ENCODE measurements at regions not wholly inside any gene's neighbourhood (a gene's known extent, or its start where the extent isn't known, plus 50 kb on each side); places are given as distances from the start of the nearest gene placed in this dataset.

DNA sequence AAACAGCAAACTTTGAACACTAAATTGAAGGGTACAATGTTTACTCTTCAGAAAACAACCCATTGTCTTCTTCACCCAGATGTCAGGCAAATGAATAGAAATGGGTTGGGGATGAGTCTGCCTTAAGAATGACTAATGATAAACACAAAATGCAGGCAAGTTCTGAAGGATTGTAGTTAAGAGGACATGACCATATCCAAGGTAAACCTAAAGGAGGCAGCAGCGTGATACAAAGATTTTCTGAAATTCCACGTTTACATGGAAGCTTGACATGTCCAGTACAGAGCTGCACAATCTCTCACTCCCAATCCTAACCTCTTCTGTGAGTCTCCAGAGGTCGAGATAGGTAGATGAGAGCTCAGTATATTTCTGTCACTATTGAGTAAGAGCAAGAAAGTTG lies 1263.2 kb upstream of the CDH6 start:
- no peak for DNase-seq (ENCODE audit: low spot score)
- Mint-ChIP-seq H3K4me3 (no peak overlapping the region), H3K27me3 (ENCODE audit: insufficient read depth, low read depth) (peaks cover 2% of the 10 kb centered on the region), H3K36me3 (no peaks in the 10 kb centered on the region), H3K4me1 (no peaks in the 10 kb centered on the region), H3K27ac (no peak overlapping the region), H3K9me3 (no peaks in the 10 kb centered on the region)
- Histone ChIP-seq H3K27ac (no peak overlapping the region), H3K4me2 (no peak overlapping the region), H4K20me1 (ENCODE audit: low read depth) (no peaks in the 10 kb centered on the region), H3K79me2 (ENCODE audit: low read depth) (no peaks in the 10 kb centered on the region), H3K9me3 (ENCODE audit: low read depth) (no peaks in the 10 kb centered on the region), H2AFZ (replicated peaks) (no peak overlapping the region), H3K9ac (no peak overlapping the region), H3K4me3 (no peak overlapping the region), H3F3A (ENCODE audit: low read depth) (no peaks in the 10 kb centered on the region), H3K27me3 (no peaks in the 10 kb centered on the region), H3K36me3 (no peaks in the 10 kb centered on the region), H3K4me1 (no peaks in the 10 kb centered on the region)
- TF ChIP-seq, protein P1, sequence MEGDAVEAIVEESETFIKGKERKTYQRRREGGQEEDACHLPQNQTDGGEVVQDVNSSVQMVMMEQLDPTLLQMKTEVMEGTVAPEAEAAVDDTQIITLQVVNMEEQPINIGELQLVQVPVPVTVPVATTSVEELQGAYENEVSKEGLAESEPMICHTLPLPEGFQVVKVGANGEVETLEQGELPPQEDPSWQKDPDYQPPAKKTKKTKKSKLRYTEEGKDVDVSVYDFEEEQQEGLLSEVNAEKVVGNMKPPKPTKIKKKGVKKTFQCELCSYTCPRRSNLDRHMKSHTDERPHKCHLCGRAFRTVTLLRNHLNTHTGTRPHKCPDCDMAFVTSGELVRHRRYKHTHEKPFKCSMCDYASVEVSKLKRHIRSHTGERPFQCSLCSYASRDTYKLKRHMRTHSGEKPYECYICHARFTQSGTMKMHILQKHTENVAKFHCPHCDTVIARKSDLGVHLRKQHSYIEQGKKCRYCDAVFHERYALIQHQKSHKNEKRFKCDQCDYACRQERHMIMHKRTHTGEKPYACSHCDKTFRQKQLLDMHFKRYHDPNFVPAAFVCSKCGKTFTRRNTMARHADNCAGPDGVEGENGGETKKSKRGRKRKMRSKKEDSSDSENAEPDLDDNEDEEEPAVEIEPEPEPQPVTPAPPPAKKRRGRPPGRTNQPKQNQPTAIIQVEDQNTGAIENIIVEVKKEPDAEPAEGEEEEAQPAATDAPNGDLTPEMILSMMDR (IDR thresholded peaks at IDR 0.05) = no peak
- TF ChIP-seq EZH2phosphoT487 (IDR thresholded peaks at IDR 0.05) (no peak), EZH2 (IDR thresholded peaks at IDR 0.05) (no peak)

DNA sequence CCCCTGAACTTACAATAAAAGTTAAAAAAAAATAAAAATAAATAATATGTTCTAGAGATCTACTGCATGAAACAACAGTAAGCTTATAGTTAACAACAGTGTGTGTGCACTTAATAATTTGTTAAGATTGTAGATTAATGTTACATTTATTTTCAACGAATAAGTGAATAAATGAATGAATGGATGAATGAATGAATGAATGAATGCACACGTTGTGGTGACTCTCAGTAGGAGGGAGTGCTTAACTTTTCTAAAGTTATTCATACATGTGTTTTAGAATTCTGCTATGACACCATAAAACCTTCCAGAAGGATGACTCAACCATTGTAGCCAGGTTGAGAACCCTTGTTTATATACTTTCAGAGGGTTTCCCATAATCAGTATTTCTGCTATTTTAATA lies 1269.4 kb upstream of the CDH6 start:
- no peaks in the 10 kb centered on the region for H3K4me1 Mint-ChIP-seq
- no peaks in the 10 kb centered on the region for H3K27me3 ChIP-seq
- no peaks in the 10 kb centered on the region for H3K36me3 ChIP-seq
- H3K9ac ChIP-seq = no peak overlapping the region
- H3K27ac ChIP-seq = no peak overlapping the region
- H2AFZ ChIP-seq (replicated peaks) = no peak overlapping the region
- H3K9me3 ChIP-seq (ENCODE audit: low read depth) = no peaks in the 10 kb centered on the region
- H3K4me3 Mint-ChIP-seq = no peak overlapping the region
- no peak for DNase-seq (ENCODE audit: low spot score)
- no peak overlapping the region for H3K4me2 ChIP-seq
- H3K79me2 ChIP-seq (ENCODE audit: low read depth) = no peaks in the 10 kb centered on the region
- no peaks in the 10 kb centered on the region for H3F3A ChIP-seq (ENCODE audit: low read depth)
- H3K4me1 ChIP-seq = no peaks in the 10 kb centered on the region
- peaks cover 4% of the 10 kb centered on the region for H3K27me3 Mint-ChIP-seq (ENCODE audit: insufficient read depth, low read depth)
- no peaks in the 10 kb centered on the region for H3K36me3 Mint-ChIP-seq
- no peak overlapping the region for H3K4me3 ChIP-seq
- no peak overlapping the region for H3K27ac Mint-ChIP-seq
- H4K20me1 ChIP-seq (ENCODE audit: low read depth) = no peaks in the 10 kb centered on the region
- H3K9me3 Mint-ChIP-seq = no peaks in the 10 kb centered on the region
- TF ChIP-seq, protein P1 (IDR thresholded peaks at IDR 0.05) = no peak
- no peak for TF ChIP-seq EZH2 (IDR thresholded peaks at IDR 0.05)

DNA sequence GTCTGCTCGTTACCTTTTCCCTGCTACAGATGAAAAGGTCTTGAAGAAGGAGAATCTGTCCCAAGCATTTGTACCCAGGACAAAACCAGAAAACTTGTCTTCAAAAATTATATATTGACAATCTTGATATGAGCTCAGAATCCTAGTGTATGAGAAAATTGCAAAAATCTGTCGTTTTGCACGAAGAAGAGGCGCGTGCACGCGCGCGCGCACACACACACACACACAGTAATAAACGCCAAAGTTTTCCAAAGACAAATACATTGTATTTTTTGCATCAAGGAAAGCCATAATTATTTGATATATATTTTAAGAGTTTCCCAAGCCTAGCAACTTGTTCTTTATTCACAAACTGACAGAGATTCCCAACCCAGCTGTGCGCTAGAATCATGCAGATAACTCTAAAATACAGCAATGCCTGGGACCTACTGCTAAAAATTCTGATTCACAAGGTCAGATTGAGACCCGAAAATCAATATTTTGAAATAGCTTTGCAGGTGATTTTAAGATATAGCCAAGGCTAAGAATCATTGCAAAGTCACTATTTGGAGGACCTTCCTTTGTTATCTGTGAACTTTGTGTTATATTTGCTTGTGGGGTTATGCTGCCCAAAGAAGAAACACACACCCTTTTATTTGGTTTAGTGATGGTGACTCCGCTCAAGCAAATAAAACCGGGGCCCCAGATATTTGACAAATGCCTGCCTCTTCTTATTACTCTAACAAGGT lies 1287.7 kb upstream of the CDH6 start:
- Histone ChIP-seq H3K4me1 (no peaks in the 10 kb centered on the region), H3K79me2 (ENCODE audit: low read depth) (no peaks in the 10 kb centered on the region), H3K27ac (no peak overlapping the region), H3K36me3 (no peaks in the 10 kb centered on the region), H3F3A (ENCODE audit: low read depth) (no peaks in the 10 kb centered on the region), H3K4me3 (no peak overlapping the region), H3K9ac (no peak overlapping the region), H2AFZ (replicated peaks) (no peak overlapping the region), H4K20me1 (ENCODE audit: low read depth) (no peaks in the 10 kb centered on the region), H3K4me2 (no peak overlapping the region), H3K9me3 (ENCODE audit: low read depth) (no peaks in the 10 kb centered on the region), H3K27me3 (no peaks in the 10 kb centered on the region)
- no peak for DNase-seq (ENCODE audit: low spot score)
- Mint-ChIP-seq H3K27me3 (ENCODE audit: insufficient read depth, low read depth) (no peaks in the 10 kb centered on the region), H3K36me3 (no peaks in the 10 kb centered on the region), H3K4me1 (no peaks in the 10 kb centered on the region), H3K9me3 (no peaks in the 10 kb centered on the region), H3K4me3 (no peak overlapping the region), H3K27ac (no peak overlapping the region)
- TF ChIP-seq EZH2phosphoT487 (IDR thresholded peaks at IDR 0.05) = no peak
- TF ChIP-seq, protein P1 (IDR thresholded peaks at IDR 0.05) = no peak
- no peak for TF ChIP-seq EZH2 (IDR thresholded peaks at IDR 0.05)
